ENCODE measurements at regions not wholly inside any gene's neighbourhood (a gene's known extent, or its start where the extent isn't known, plus 50 kb on each side); places are given as distances from the start of the nearest gene placed in this dataset.

- intact Hi-C loops (cut with micrococcal nuclease): no loop called here
- POLR2A ChIA-PET: no interaction called here
- Histone ChIP-seq H3K27ac (ENCODE audit: low read length in 2 of 2) (no peak overlapping the region), H3K4me1 (ENCODE audit: control insufficient read depth in 2 of 2, insufficient read depth in 2 of 2, low read length in 2 of 2) (no peaks in the 10 kb centered on the region), H3K79me2 (ENCODE audit: control insufficient read depth, insufficient read depth, low read length) (no peaks in the 10 kb centered on the region), H2AFZ (ENCODE audit: insufficient read depth, low read depth, low read length, poor library complexity, severe bottlenecking) (no peak overlapping the region), H3K9ac (ENCODE audit: low read length) (no peak overlapping the region), H3K9me3 (ENCODE audit: control extremely low read depth in 1 of 3, control insufficient read depth in 2 of 3, insufficient read depth in 1 of 3, low read length in 2 of 3) (peaks cover 0 to 4% (median 0%) of the 10 kb centered on the region in 3 donors), H3K27me3 (replicated peaks in 1 of 4; ENCODE audit: control extremely low read depth in 1 of 4, control insufficient read depth in 3 of 4, insufficient read depth in 4 of 4, low read length in 3 of 4) (no peaks in the 10 kb centered on the region), H3K36me3 (replicated peaks in 1 of 2; ENCODE audit: control extremely low read depth in 1 of 2, control insufficient read depth in 1 of 2, extremely low read depth in 1 of 2, insufficient read depth in 2 of 2, low read length in 1 of 2) (no peaks in the 10 kb centered on the region), H3K4me2 (replicated peaks; ENCODE audit: low read depth, low read length, poor library complexity, severe bottlenecking) (no peak overlapping the region), H3K4me3 (ENCODE audit: control extremely low read depth in 1 of 5, extremely low read depth in 1 of 5, insufficient read depth in 1 of 5, low read depth in 2 of 5, low read length in 4 of 5) (no peak overlapping the region), H4K20me1 (ENCODE audit: control insufficient read depth, insufficient read depth, low read length, poor library complexity, severe bottlenecking) (no peaks in the 10 kb centered on the region)
- Mint-ChIP-seq H3K27ac (no peak overlapping the region), H3K9me3 (ENCODE audit: insufficient read depth) (no peaks in the 10 kb centered on the region), H3K27me3 (no peaks in the 10 kb centered on the region), H3K4me3 (no peak overlapping the region), H3K4me1 (no peaks in the 10 kb centered on the region)
- 82% methylated on average over 8 of the region's 9 CpGs for WGBS (ENCODE audit: insufficient coverage)
- DNase-seq (no peak), ATAC-seq (ENCODE audit: low read depth) (no peak)
- TF ChIP-seq EZH2 (IDR thresholded peaks at IDR 0.05; ENCODE audit: borderline replicate concordance, insufficient read depth, low read depth, low read length, poor library complexity, severe bottlenecking): no peak
- no peak for TF ChIP-seq CTCF (IDR thresholded peaks at IDR 0.05)
- CTCF ChIA-PET: no interaction called here
These were observed 112.3 kb downstream of the JCAD start for GRCh38 chr10:29946953-29947700.

GRCh38 chr10:29946614-29946952 is 112.8 kb downstream of the JCAD start:
- CTCF ChIA-PET: no interaction called here
- intact Hi-C loops (cut with micrococcal nuclease): no loop called here
- no peaks in the 10 kb centered on the region for H3K9me3 Mint-ChIP-seq (ENCODE audit: insufficient read depth)

More at GRCh38 chr10:29946614-29946952, 112.8 kb downstream of the JCAD start:
- no peaks in the 10 kb centered on the region for H3K27me3 ChIP-seq (replicated peaks in 1 of 4; ENCODE audit: control extremely low read depth in 1 of 4, control insufficient read depth in 3 of 4, insufficient read depth in 4 of 4, low read length in 3 of 4)
- H2AFZ ChIP-seq (ENCODE audit: insufficient read depth, low read depth, low read length, poor library complexity, severe bottlenecking): no peak overlapping the region
- no peaks in the 10 kb centered on the region for H3K79me2 ChIP-seq (ENCODE audit: control insufficient read depth, insufficient read depth, low read length)
- H3K9ac ChIP-seq (ENCODE audit: low read length): no peak overlapping the region
- H3K4me3 ChIP-seq (ENCODE audit: control extremely low read depth in 1 of 5, extremely low read depth in 1 of 5, insufficient read depth in 1 of 5, low read depth in 2 of 5, low read length in 4 of 5): no peak overlapping the region
- TF ChIP-seq CTCF (IDR thresholded peaks at IDR 0.05): no peak
- no peaks in the 10 kb centered on the region for H4K20me1 ChIP-seq (ENCODE audit: control insufficient read depth, insufficient read depth, low read length, poor library complexity, severe bottlenecking)
- H3K9me3 ChIP-seq (ENCODE audit: control extremely low read depth in 1 of 3, control insufficient read depth in 2 of 3, insufficient read depth in 1 of 3, low read length in 2 of 3): peaks cover 0 to 4% (median 0%) of the 10 kb centered on the region in 3 donors
- no peaks in the 10 kb centered on the region for H3K27me3 Mint-ChIP-seq
- no peaks in the 10 kb centered on the region for H3K4me1 ChIP-seq (ENCODE audit: control insufficient read depth in 2 of 2, insufficient read depth in 2 of 2, low read length in 2 of 2)
- no peak overlapping the region for H3K27ac ChIP-seq (ENCODE audit: low read length in 2 of 2)
- no peak overlapping the region for H3K27ac Mint-ChIP-seq
- no peak overlapping the region for H3K4me2 ChIP-seq (replicated peaks; ENCODE audit: low read depth, low read length, poor library complexity, severe bottlenecking)
- H3K4me3 Mint-ChIP-seq: no peak overlapping the region
- H3K4me1 Mint-ChIP-seq: no peaks in the 10 kb centered on the region
- POLR2A ChIA-PET: no interaction called here
- ATAC-seq (ENCODE audit: low read depth) (no peak), DNase-seq (no peak)
- H3K36me3 ChIP-seq (replicated peaks in 1 of 2; ENCODE audit: control extremely low read depth in 1 of 2, control insufficient read depth in 1 of 2, extremely low read depth in 1 of 2, insufficient read depth in 2 of 2, low read length in 1 of 2): no peaks in the 10 kb centered on the region
- 100% methylated on average over 1 of the region's 3 CpGs for WGBS (ENCODE audit: insufficient coverage)

Measured in B cell (primary cell).